ENCODE measurements at regions not wholly inside any gene's neighbourhood (a gene's known extent, or its start where the extent isn't known, plus 50 kb on each side); places are given as distances from the start of the nearest gene placed in this dataset.

DNA sequence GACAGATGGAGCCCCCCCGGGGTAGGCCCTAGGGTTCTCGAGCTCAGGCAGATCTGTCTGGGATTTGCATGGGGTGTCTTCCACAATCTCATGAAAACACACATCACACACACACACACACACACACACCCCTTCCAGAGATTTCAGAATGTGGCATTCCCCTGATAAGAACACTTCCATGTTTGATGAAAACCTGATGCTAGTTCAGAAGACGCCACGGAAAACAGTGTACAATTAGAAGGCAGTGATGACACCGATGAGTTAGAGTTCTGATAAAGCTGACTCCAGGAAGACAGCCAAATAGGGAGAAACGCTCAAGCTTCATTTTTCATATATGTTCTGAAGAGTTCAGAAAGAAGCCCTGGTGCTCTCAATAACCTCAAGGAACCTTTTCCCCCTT is 438.7 kb upstream of the JARID2 start:
- H3K36me3 ChIP-seq (ENCODE audit: control insufficient read depth, insufficient read depth, low read length), result no peaks in the 10 kb centered on the region
- no peak overlapping the region for H3K27ac ChIP-seq (ENCODE audit: insufficient read depth, low read length)
- H3K4me3 ChIP-seq (replicated peaks in 1 of 4; ENCODE audit: control extremely low read depth in 1 of 4, insufficient read depth in 1 of 4, low read depth in 3 of 4, low read length in 4 of 4), result no peak overlapping the region
- peaks cover 2% of the 10 kb centered on the region for H3K4me1 ChIP-seq (ENCODE audit: control insufficient read depth, extremely low read depth, insufficient read depth, low read length)
- no peak overlapping the region for H3K9ac ChIP-seq (ENCODE audit: insufficient read depth, low read length)
- no peak for DNase-seq (ENCODE audit: low read depth in 2 of 2)
- no peak overlapping the region for H2AFZ ChIP-seq (ENCODE audit: low read length)
- TF ChIP-seq, protein P1, sequence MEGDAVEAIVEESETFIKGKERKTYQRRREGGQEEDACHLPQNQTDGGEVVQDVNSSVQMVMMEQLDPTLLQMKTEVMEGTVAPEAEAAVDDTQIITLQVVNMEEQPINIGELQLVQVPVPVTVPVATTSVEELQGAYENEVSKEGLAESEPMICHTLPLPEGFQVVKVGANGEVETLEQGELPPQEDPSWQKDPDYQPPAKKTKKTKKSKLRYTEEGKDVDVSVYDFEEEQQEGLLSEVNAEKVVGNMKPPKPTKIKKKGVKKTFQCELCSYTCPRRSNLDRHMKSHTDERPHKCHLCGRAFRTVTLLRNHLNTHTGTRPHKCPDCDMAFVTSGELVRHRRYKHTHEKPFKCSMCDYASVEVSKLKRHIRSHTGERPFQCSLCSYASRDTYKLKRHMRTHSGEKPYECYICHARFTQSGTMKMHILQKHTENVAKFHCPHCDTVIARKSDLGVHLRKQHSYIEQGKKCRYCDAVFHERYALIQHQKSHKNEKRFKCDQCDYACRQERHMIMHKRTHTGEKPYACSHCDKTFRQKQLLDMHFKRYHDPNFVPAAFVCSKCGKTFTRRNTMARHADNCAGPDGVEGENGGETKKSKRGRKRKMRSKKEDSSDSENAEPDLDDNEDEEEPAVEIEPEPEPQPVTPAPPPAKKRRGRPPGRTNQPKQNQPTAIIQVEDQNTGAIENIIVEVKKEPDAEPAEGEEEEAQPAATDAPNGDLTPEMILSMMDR (conservative IDR thresholded peaks at IDR 0.05 in 1 of 2, IDR thresholded peaks at IDR 0.05 in 1 of 2; ENCODE audit: low read depth in 1 of 2, low read length in 2 of 2), result no peak
- no peak for TF ChIP-seq EZH2 (IDR thresholded peaks at IDR 0.05; ENCODE audit: low read length, missing control alignments)
- H3K27me3 ChIP-seq (ENCODE audit: control insufficient read depth, insufficient read depth, low read length), result no peaks in the 10 kb centered on the region
- no peaks in the 10 kb centered on the region for H3K79me2 ChIP-seq (ENCODE audit: control insufficient read depth, insufficient read depth, low read length)
- no peaks in the 10 kb centered on the region for H3K9me3 ChIP-seq (ENCODE audit: control insufficient read depth, insufficient read depth, low read depth, low read length)
- H4K20me1 ChIP-seq (ENCODE audit: control insufficient read depth, extremely low read depth, insufficient read depth, low read length), result no peaks in the 10 kb centered on the region
- no peak overlapping the region for H3K4me2 ChIP-seq (ENCODE audit: extremely low read depth, insufficient read depth, low read length)

DNA sequence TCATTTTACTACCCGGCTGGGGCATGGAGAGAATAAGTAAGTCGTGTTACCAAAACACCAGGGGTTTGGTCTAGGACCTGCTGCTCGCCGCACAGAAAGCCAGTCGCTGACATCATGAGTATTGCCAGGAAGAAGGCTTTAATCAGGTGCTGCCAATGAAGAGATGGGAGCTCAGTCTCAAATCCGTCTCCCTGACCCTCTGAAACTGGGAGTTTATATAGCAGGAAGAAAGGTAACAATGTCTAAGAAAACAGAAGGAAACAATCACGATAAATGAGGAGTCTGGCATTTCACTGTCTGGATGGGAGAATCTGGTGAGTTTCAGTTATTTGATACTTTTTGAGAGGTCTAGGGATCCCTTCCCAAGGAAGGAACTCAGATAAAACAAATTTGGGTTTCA is 437.9 kb upstream of the JARID2 start:
- no peak for DNase-seq (ENCODE audit: low read depth in 2 of 2)

DNA sequence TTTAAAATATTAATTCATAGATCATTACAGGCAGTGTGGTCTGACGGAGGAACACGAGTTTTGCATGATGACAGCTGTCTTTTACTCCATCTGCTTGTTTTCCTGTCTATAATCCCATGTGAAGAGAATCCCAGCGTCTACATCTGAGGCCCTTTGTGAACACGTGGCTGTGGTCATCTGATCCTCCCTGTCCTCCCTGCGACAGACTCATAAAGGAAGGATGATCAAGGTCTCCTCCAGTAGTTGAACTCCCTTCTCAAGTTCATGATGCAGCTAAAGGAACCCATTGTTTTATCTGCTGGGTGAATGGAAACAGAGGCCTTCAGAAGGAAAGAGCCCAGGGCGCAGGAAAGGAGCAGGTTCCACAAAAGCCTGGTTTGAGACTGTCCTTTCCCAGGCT is 435.8 kb upstream of the JARID2 start:
- Histone ChIP-seq H3K27ac (ENCODE audit: insufficient read depth, low read length) (no peak overlapping the region), H4K20me1 (ENCODE audit: control insufficient read depth, extremely low read depth, insufficient read depth, low read length) (no peaks in the 10 kb centered on the region), H3K27me3 (ENCODE audit: control insufficient read depth, insufficient read depth, low read length) (no peaks in the 10 kb centered on the region), H3K4me2 (ENCODE audit: extremely low read depth, insufficient read depth, low read length) (no peak overlapping the region), H3K4me3 (replicated peaks in 1 of 4; ENCODE audit: control extremely low read depth in 1 of 4, insufficient read depth in 1 of 4, low read depth in 3 of 4, low read length in 4 of 4) (no peak overlapping the region), H3K9me3 (ENCODE audit: control insufficient read depth, insufficient read depth, low read depth, low read length) (no peaks in the 10 kb centered on the region), H3K9ac (ENCODE audit: insufficient read depth, low read length) (no peak overlapping the region), H3K4me1 (ENCODE audit: control insufficient read depth, extremely low read depth, insufficient read depth, low read length) (peaks cover under 1% of the 10 kb centered on the region), H2AFZ (ENCODE audit: low read length) (no peak overlapping the region), H3K79me2 (ENCODE audit: control insufficient read depth, insufficient read depth, low read length) (no peaks in the 10 kb centered on the region), H3K36me3 (ENCODE audit: control insufficient read depth, insufficient read depth, low read length) (no peaks in the 10 kb centered on the region)
- TF ChIP-seq EZH2 (IDR thresholded peaks at IDR 0.05; ENCODE audit: low read length, missing control alignments), result no peak
- TF ChIP-seq, protein P1 (conservative IDR thresholded peaks at IDR 0.05 in 1 of 2, IDR thresholded peaks at IDR 0.05 in 1 of 2; ENCODE audit: low read depth in 1 of 2, low read length in 2 of 2), result no peak
- no peak for DNase-seq (ENCODE audit: low read depth in 2 of 2)

More for the DNA sequence above, 437.9 kb upstream of the JARID2 start:
- Histone ChIP-seq H3K79me2 (ENCODE audit: control insufficient read depth, insufficient read depth, low read length) (no peaks in the 10 kb centered on the region), H3K4me2 (ENCODE audit: extremely low read depth, insufficient read depth, low read length) (no peak overlapping the region), H3K9ac (ENCODE audit: insufficient read depth, low read length) (no peak overlapping the region), H3K4me3 (replicated peaks in 1 of 4; ENCODE audit: control extremely low read depth in 1 of 4, insufficient read depth in 1 of 4, low read depth in 3 of 4, low read length in 4 of 4) (no peak overlapping the region), H4K20me1 (ENCODE audit: control insufficient read depth, extremely low read depth, insufficient read depth, low read length) (no peaks in the 10 kb centered on the region), H3K4me1 (ENCODE audit: control insufficient read depth, extremely low read depth, insufficient read depth, low read length) (peaks cover 2% of the 10 kb centered on the region), H3K27me3 (ENCODE audit: control insufficient read depth, insufficient read depth, low read length) (no peaks in the 10 kb centered on the region), H3K27ac (ENCODE audit: insufficient read depth, low read length) (no peak overlapping the region), H2AFZ (ENCODE audit: low read length) (no peak overlapping the region), H3K36me3 (ENCODE audit: control insufficient read depth, insufficient read depth, low read length) (no peaks in the 10 kb centered on the region), H3K9me3 (ENCODE audit: control insufficient read depth, insufficient read depth, low read depth, low read length) (no peaks in the 10 kb centered on the region)
- TF ChIP-seq, protein P1 (conservative IDR thresholded peaks at IDR 0.05 in 1 of 2, IDR thresholded peaks at IDR 0.05 in 1 of 2; ENCODE audit: low read depth in 1 of 2, low read length in 2 of 2), result no peak
- no peak for TF ChIP-seq EZH2 (IDR thresholded peaks at IDR 0.05; ENCODE audit: low read length, missing control alignments)
